ENCODE measurements at regions not wholly inside any gene's neighbourhood (a gene's known extent, or its start where the extent isn't known, plus 50 kb on each side); places are given as distances from the start of the nearest gene placed in this dataset.

GRCh38 chr1:13965770-13966398, 265.9 kb downstream of the PRDM2 start:
- TF ChIP-seq CTCF (IDR thresholded peaks at IDR 0.05; ENCODE audit: insufficient read depth, low read length, poor library complexity, severe bottlenecking) (no peak), EZH2phosphoT487 (conservative IDR thresholded peaks at IDR 0.05; ENCODE audit: low read length) (no peak)

Data from SU-DHL-6 (cell line).